Breast epithelium (tissue), 4 donors: ENCODE measurements at regions not wholly inside any gene's neighbourhood (a gene's known extent, or its start where the extent isn't known, plus 50 kb on each side); places are given as distances from the start of the nearest gene placed in this dataset.
"Not testable (repeated sequence)": the region's sequence is repeated elsewhere in the genome, so short reads cannot be mapped to it uniquely, and the experiment has no call there.

Experiments used
- DNase-seq, 2 donors: peaks; one replicate each; pipeline ENCODE4 v3.0.0-alpha.2; 2019; ENCODE audit warnings: low spot score in 2 of 2
- H3K27ac ChIP-seq, 2 donors: fragments of 200-600 bp; sonication (generic) in 1 of 2; one replicate each; pipeline ENCODE4 v1.5.1; 2016 to 2019; ENCODE audit warnings: mild to moderate bottlenecking in 1 of 2
- H3K27me3 ChIP-seq, 2 donors: fragments of 200-600 bp; sonication (generic) in 1 of 2; one replicate each; pipeline versions ENCODE4 v1.5.1 to v1.6.0; 2017 to 2019; ENCODE audit warnings: control low read depth in 1 of 2, mild to moderate bottlenecking in 1 of 2
- H3K36me3 ChIP-seq: fragments of 200-600 bp; one replicate; pipeline ENCODE4 v1.5.1; 2019
- H3K4me1 ChIP-seq, 2 donors: fragments of 200-600 bp; sonication (generic); one replicate each; pipeline ENCODE4 v1.5.1; 2016 to 2019; ENCODE audit warnings: control low read depth in 1 of 2
- H3K4me3 ChIP-seq, 3 donors: fragments of 200-600 bp; sonication (generic); 1 replicate in 2 of 3; 2 replicates in 1 of 3; pipeline ENCODE4 v1.5.1; 2016 to 2019; ENCODE audit warnings: mild to moderate bottlenecking in 3 of 3, moderate library complexity in 2 of 3
- H3K9me3 ChIP-seq, 2 donors: fragments of 200-600 bp; sonication (generic) in 1 of 2; one replicate each; pipeline ENCODE4 v1.5.1; 2016 to 2019; ENCODE audit warnings: control low read depth in 1 of 2
- CTCF ChIP-seq, 3 donors: fragments of 450-650 bp; IDR thresholded peaks; one replicate each; pipeline ENCODE4 v1.5.1; 2016 to 2017; ENCODE audit warnings: antibody characterized with exemption in 3 of 3, mild to moderate bottlenecking in 3 of 3, moderate library complexity in 3 of 3
- POLR2A ChIP-seq: fragments of 450-650 bp; IDR thresholded peaks from one replicate; pipeline ENCODE4 v1.6.1; 2016; ENCODE audit warnings: antibody characterized with exemption, mild to moderate bottlenecking, moderate library complexity
- POLR2AphosphoS5 ChIP-seq, 3 donors: sonication (generic); formaldehyde crosslinking; IDR thresholded peaks; one replicate each; pipeline ENCODE4 v1.6.1; 2017; ENCODE audit warnings: antibody characterized with exemption in 3 of 3
- intact Hi-C: fragments of 100-400 bp; cut with DNase I; formaldehyde crosslinking; loops from one replicate; pipeline ENCODE4 v1.15.1; 2023; ENCODE audit warnings: low total_unique reads

- intact Hi-C loops: loop anchor here (10.0 kb wide), 1 partner anchor 1430 kb away; no protein-coding TSS in a partner anchor
These were observed 99.8 kb downstream of the TFAP2A start for GRCh38 chr6:10315034-10315433.

GRCh38 chr6:10314163-10314955 lies 100.5 kb downstream of the TFAP2A start:
- Histone ChIP-seq H3K9me3 (no peaks in the 10 kb centered on the region), H3K27ac (peak overlapping the region; percentile 83 to 89), H3K4me1 (peaks cover 0 to 6% of the 10 kb centered on the region in 2 donors), H3K27me3 (no peaks in the 10 kb centered on the region), H3K36me3 (no peaks in the 10 kb centered on the region), H3K4me3 (no peak overlapping the region)
- no peak for DNase-seq
- TF ChIP-seq POLR2A (no peak), POLR2AphosphoS5 (IDR thresholded peaks at IDR 0.05) (no peak), CTCF (IDR thresholded peaks at IDR 0.05) (no peak)
- intact Hi-C loops: loop anchor here (10.0 kb wide), 1 partner anchor 1430 kb away; no protein-coding TSS in a partner anchor

More at GRCh38 chr6:10315034-10315433, 99.8 kb downstream of the TFAP2A start:
- TF ChIP-seq POLR2A (no peak), POLR2AphosphoS5 (IDR thresholded peaks at IDR 0.05) (no peak), CTCF (IDR thresholded peaks at IDR 0.05) (no peak)
- Histone ChIP-seq H3K4me1 (peaks cover 0 to 6% of the 10 kb centered on the region in 2 donors), H3K27ac (peak overlapping the region; percentile 83 to 89), H3K9me3 (no peaks in the 10 kb centered on the region), H3K36me3 (no peaks in the 10 kb centered on the region), H3K27me3 (no peaks in the 10 kb centered on the region), H3K4me3 (peak overlapping the region in 2 of 3 donors; percentile 11 to 17)
- no peak for DNase-seq

GRCh38 chr6:10313799-10314162 lies 101.1 kb downstream of the TFAP2A start:
- intact Hi-C loops: loop anchor here (10.0 kb wide), 1 partner anchor 1429 kb away; no protein-coding TSS in a partner anchor

GRCh38 chr6:10312445-10312844 lies 102.4 kb downstream of the TFAP2A start:
- no peak for DNase-seq
- Histone ChIP-seq H3K4me1 (peaks cover 0 to 5% of the 10 kb centered on the region in 2 donors), H3K27ac (no peak overlapping the region), H3K36me3 (no peaks in the 10 kb centered on the region), H3K27me3 (no peaks in the 10 kb centered on the region), H3K4me3 (no peak overlapping the region), H3K9me3 (no peaks in the 10 kb centered on the region)
- intact Hi-C loops: loop anchor here (10.0 kb wide), 1 partner anchor 1428 kb away; no protein-coding TSS in a partner anchor
- TF ChIP-seq POLR2A: no peak
- TF ChIP-seq POLR2AphosphoS5 (IDR thresholded peaks at IDR 0.05): no peak
- no peak for TF ChIP-seq CTCF (IDR thresholded peaks at IDR 0.05)

More at GRCh38 chr6:10313799-10314162, 101.1 kb downstream of the TFAP2A start:
- DNase-seq: no peak
- Histone ChIP-seq H3K4me1 (peaks cover 0 to 6% of the 10 kb centered on the region in 2 donors), H3K27me3 (no peaks in the 10 kb centered on the region), H3K9me3 (no peaks in the 10 kb centered on the region), H3K4me3 (no peak overlapping the region), H3K27ac (peak overlapping the region; percentile 83 to 89), H3K36me3 (no peaks in the 10 kb centered on the region)
- no peak for TF ChIP-seq POLR2AphosphoS5 (IDR thresholded peaks at IDR 0.05)

GRCh38 chr6:10311546-10312405 lies 103.1 kb downstream of the TFAP2A start:
- not testable (repeated sequence) for H3K4me3 ChIP-seq, H3K4me1 ChIP-seq, H3K36me3 ChIP-seq, H3K9me3 ChIP-seq, H3K27me3 ChIP-seq, DNase-seq
- H3K27ac ChIP-seq: peak overlapping the region in 1 of 2 donors; percentile 67
- intact Hi-C loops: loop anchor here (10.0 kb wide), 1 partner anchor 1427 kb away; no protein-coding TSS in a partner anchor
